ENCODE measurements at regions not wholly inside any gene's neighbourhood (a gene's known extent, or its start where the extent isn't known, plus 50 kb on each side); places are given as distances from the start of the nearest gene placed in this dataset.

DNA sequence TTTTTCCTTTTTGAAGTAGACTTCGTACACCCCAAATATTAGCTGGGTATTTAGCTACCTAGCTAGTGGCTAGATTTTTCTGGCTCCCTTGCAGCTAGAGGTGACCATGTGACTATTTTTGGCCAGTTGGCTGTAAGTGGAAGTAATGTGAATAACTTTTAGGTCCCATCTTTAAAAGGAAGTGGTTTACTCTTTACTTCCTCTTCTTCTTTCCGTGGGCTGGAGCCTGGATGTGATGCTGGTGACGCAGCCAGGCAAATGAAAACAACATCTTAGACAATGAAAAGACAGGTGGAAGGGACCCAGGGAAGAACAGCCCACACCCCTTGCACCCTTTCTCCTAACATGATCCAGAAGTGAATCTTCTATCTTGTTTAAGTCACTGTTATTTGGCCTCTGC is 245.5 kb downstream of the ATP23 start:
- no peaks in the 10 kb centered on the region for H3K4me1 Mint-ChIP-seq (ENCODE audit: low read depth)
- H3K27me3 Mint-ChIP-seq = peaks cover 3% of the 10 kb centered on the region
- Histone ChIP-seq H3K4me1 (ENCODE audit: insufficient read depth, low read length) (no peaks in the 10 kb centered on the region), H3K9me3 (ENCODE audit: control insufficient read depth in 1 of 2, insufficient read depth in 1 of 2, low read length in 2 of 2) (peaks cover 0 to 7% of the 10 kb centered on the region in 2 experiments), H3K4me3 (ENCODE audit: low read length) (no peak overlapping the region), H3K27me3 (ENCODE audit: control insufficient read depth in 1 of 2, insufficient read depth in 2 of 2, low read length in 2 of 2) (no peaks in the 10 kb centered on the region), H3K36me3 (ENCODE audit: insufficient read depth, low read length) (no peaks in the 10 kb centered on the region), H3K27ac (ENCODE audit: low read depth in 1 of 2, low read length in 2 of 2) (no peak overlapping the region)
- no peak overlapping the region for H3K27ac Mint-ChIP-seq
- CTCF ChIA-PET = no interaction called here
- ATAC-seq (ENCODE audit: poor library complexity) = no peak
- DNase-seq = no peak
- TF ChIP-seq, protein P1, sequence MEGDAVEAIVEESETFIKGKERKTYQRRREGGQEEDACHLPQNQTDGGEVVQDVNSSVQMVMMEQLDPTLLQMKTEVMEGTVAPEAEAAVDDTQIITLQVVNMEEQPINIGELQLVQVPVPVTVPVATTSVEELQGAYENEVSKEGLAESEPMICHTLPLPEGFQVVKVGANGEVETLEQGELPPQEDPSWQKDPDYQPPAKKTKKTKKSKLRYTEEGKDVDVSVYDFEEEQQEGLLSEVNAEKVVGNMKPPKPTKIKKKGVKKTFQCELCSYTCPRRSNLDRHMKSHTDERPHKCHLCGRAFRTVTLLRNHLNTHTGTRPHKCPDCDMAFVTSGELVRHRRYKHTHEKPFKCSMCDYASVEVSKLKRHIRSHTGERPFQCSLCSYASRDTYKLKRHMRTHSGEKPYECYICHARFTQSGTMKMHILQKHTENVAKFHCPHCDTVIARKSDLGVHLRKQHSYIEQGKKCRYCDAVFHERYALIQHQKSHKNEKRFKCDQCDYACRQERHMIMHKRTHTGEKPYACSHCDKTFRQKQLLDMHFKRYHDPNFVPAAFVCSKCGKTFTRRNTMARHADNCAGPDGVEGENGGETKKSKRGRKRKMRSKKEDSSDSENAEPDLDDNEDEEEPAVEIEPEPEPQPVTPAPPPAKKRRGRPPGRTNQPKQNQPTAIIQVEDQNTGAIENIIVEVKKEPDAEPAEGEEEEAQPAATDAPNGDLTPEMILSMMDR (IDR thresholded peaks at IDR 0.05) = no peak
- H3K4me3 Mint-ChIP-seq = no peak overlapping the region
- no peaks in the 10 kb centered on the region for H3K36me3 Mint-ChIP-seq (ENCODE audit: low read depth)
- H3K9me3 Mint-ChIP-seq = peaks cover 4% of the 10 kb centered on the region
- POLR2A ChIA-PET = interaction anchor here (0.5 kb wide), 1 partner anchor 35 kb away, joined by 3 read pairs; no protein-coding TSS in a partner anchor
- intact Hi-C loops (cut with DNase I, micrococcal nuclease) = no loop called here

DNA sequence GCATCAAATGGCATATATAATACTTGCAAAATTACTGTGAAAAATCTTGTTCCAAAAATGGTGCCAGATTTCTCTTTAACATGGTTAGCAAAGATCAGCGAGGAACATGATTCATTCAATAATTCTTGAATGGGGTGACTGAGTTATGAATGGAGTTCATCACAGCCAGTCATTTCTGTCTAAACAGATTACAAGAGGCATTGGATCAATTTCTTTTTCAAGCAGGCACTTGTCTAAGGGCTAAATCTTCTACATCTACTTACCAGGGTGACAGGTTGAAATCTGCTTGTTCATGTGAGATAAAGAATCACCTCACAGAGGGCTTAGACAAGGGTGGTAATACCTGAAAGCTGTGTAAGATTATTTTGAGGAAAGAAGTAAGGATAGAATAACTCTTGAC is 247.7 kb downstream of the ATP23 start:
- ATAC-seq (ENCODE audit: poor library complexity) (no peak), DNase-seq (no peak)
- TF ChIP-seq, protein P1 (IDR thresholded peaks at IDR 0.05) = no peak
- H3K9me3 Mint-ChIP-seq = peaks cover 4% of the 10 kb centered on the region
- no peaks in the 10 kb centered on the region for H3K36me3 Mint-ChIP-seq (ENCODE audit: low read depth)
- Histone ChIP-seq H3K4me1 (ENCODE audit: insufficient read depth, low read length) (no peaks in the 10 kb centered on the region), H3K36me3 (ENCODE audit: insufficient read depth, low read length) (no peaks in the 10 kb centered on the region), H3K4me3 (ENCODE audit: low read length) (no peak overlapping the region), H3K27ac (ENCODE audit: low read depth in 1 of 2, low read length in 2 of 2) (no peak overlapping the region), H3K27me3 (ENCODE audit: control insufficient read depth in 1 of 2, insufficient read depth in 2 of 2, low read length in 2 of 2) (no peaks in the 10 kb centered on the region), H3K9me3 (ENCODE audit: control insufficient read depth in 1 of 2, insufficient read depth in 1 of 2, low read length in 2 of 2) (peaks cover 0 to 7% of the 10 kb centered on the region in 2 experiments)
- intact Hi-C loops (cut with DNase I, micrococcal nuclease) = no loop called here
- H3K27ac Mint-ChIP-seq = no peak overlapping the region
- no peaks in the 10 kb centered on the region for H3K27me3 Mint-ChIP-seq
- H3K4me3 Mint-ChIP-seq = no peak overlapping the region
- ChIA-PET POLR2A (no interaction called here), CTCF (no interaction called here)
- no peaks in the 10 kb centered on the region for H3K4me1 Mint-ChIP-seq (ENCODE audit: low read depth)

DNA sequence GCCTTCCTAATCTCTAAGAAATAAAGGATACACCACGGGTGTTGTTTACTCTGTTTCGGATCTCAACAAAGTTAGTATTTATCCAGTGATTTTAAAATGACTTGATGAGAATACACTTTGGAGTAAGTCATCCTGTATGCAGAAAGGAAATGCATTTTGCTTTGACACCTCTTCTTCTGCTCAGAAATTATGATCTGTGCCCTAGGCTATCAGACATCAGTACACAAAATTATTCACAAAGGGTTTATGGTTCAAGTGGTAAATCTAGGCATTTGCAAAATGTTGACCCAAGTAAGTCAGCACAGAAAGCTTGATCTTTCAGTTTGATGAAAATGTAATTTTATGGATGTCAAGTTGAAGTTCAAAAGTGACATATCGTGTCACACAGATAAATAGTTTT is 248.5 kb downstream of the ATP23 start:
- H3K4me3 Mint-ChIP-seq = no peak overlapping the region

More for the DNA sequence above, 248.5 kb downstream of the ATP23 start:
- TF ChIP-seq, protein P1 (IDR thresholded peaks at IDR 0.05) = no peak
- Mint-ChIP-seq H3K27me3 (peaks cover under 1% of the 10 kb centered on the region), H3K4me1 (ENCODE audit: low read depth) (no peaks in the 10 kb centered on the region), H3K9me3 (peaks cover 4% of the 10 kb centered on the region), H3K36me3 (ENCODE audit: low read depth) (no peaks in the 10 kb centered on the region), H3K27ac (no peak overlapping the region)
- Histone ChIP-seq H3K36me3 (ENCODE audit: insufficient read depth, low read length) (no peaks in the 10 kb centered on the region), H3K27me3 (ENCODE audit: control insufficient read depth in 1 of 2, insufficient read depth in 2 of 2, low read length in 2 of 2) (no peaks in the 10 kb centered on the region), H3K9me3 (ENCODE audit: control insufficient read depth in 1 of 2, insufficient read depth in 1 of 2, low read length in 2 of 2) (peaks cover 0 to 7% of the 10 kb centered on the region in 2 experiments), H3K4me3 (ENCODE audit: low read length) (no peak overlapping the region), H3K27ac (ENCODE audit: low read depth in 1 of 2, low read length in 2 of 2) (no peak overlapping the region), H3K4me1 (ENCODE audit: insufficient read depth, low read length) (no peaks in the 10 kb centered on the region)
- CTCF ChIA-PET = interaction anchor here (1.3 kb wide), 1 partner anchor 9 kb away, joined by 3 read pairs; no protein-coding TSS in a partner anchor
- DNase-seq (no peak), ATAC-seq (ENCODE audit: poor library complexity) (no peak)
- intact Hi-C loops (cut with DNase I, micrococcal nuclease) = no loop called here
- POLR2A ChIA-PET = no interaction called here
